MM.1S (cell line): ENCODE measurements at regions not wholly inside any gene's neighbourhood (a gene's known extent, or its start where the extent isn't known, plus 50 kb on each side); places are given as distances from the start of the nearest gene placed in this dataset.

Experiments used
- DNase-seq: peaks from one replicate; pipeline ENCODE4 v3.0.0-alpha.2; 2015
- H2AFZ ChIP-seq: fragments of 300-600 bp; sonication (generic); 2 replicates; pipeline ENCODE4 v1.6.0; 2016; ENCODE audit warnings: antibody characterized with exemption, low read length
- H3F3A ChIP-seq: fragments of 300-600 bp; sonication (generic); 2 replicates; pipeline ENCODE4 v1.6.1; 2016; ENCODE audit warnings: mild to moderate bottlenecking, antibody characterized with exemption, low read length, moderate library complexity, mixed read lengths; ENCODE audit not compliant: insufficient read depth
- H3K27ac ChIP-seq: fragments of 300-600 bp; sonication (generic); 2 replicates; pipeline ENCODE4 v1.5.1; 2016; ENCODE audit warnings: mild to moderate bottlenecking, low read length
- H3K27me3 ChIP-seq: fragments of 300-600 bp; sonication (generic); replicated peaks from 2 replicates; pipeline ENCODE4 v1.6.0; 2016; ENCODE audit warnings: low read length; ENCODE audit not compliant: insufficient read depth
- H3K36me3 ChIP-seq: fragments of 300-600 bp; sonication (generic); replicated peaks from 2 replicates; pipeline ENCODE4 v1.6.1; 2016; ENCODE audit warnings: mild to moderate bottlenecking, low read length, mixed read lengths; ENCODE audit not compliant: insufficient read depth
- H3K4me1 ChIP-seq: fragments of 300-600 bp; sonication (generic); 2 replicates; pipeline ENCODE4 v1.6.1; 2016; ENCODE audit warnings: low read length, mixed read lengths
- H3K4me2 ChIP-seq: fragments of 300-600 bp; sonication (generic); 2 replicates; pipeline ENCODE4 v1.6.0; 2016; ENCODE audit warnings: low read depth, low read length
- H3K4me3 ChIP-seq: fragments of 300-600 bp; sonication (generic); 2 replicates; pipeline ENCODE4 v1.5.1; 2016; ENCODE audit warnings: low read length, mixed read lengths
- H3K79me2 ChIP-seq: fragments of 300-600 bp; sonication (generic); 2 replicates; pipeline ENCODE4 v1.6.1; 2016; ENCODE audit warnings: mixed run types, low read length, mixed read lengths
- H3K9ac ChIP-seq: fragments of 300-600 bp; sonication (generic); 2 replicates; pipeline ENCODE4 v1.6.1; 2016; ENCODE audit warnings: low read length, mixed read lengths
- H3K9me2 ChIP-seq: fragments of 300-600 bp; sonication (generic); replicated peaks from 2 replicates; pipeline ENCODE4 v1.6.1; 2016; ENCODE audit warnings: mild to moderate bottlenecking, low read length, mixed read lengths; ENCODE audit not compliant: insufficient read depth
- H3K9me3 ChIP-seq: fragments of 300-600 bp; sonication (generic); replicated peaks from 2 replicates; pipeline ENCODE4 v1.6.1; 2016; ENCODE audit warnings: mild to moderate bottlenecking, low read length, mixed read lengths; ENCODE audit not compliant: insufficient read depth
- H4K20me1 ChIP-seq: fragments of 300-600 bp; sonication (generic); 2 replicates; pipeline ENCODE4 v1.6.1; 2016; ENCODE audit warnings: mild to moderate bottlenecking, low read length, moderate library complexity, mixed read lengths; ENCODE audit not compliant: insufficient read depth
- EZH2 ChIP-seq: fragments of 300-600 bp; sonication (generic); optimal IDR thresholded peaks from 2 replicates; pipeline ENCODE3; 2017; ENCODE audit warnings: low read depth, mild to moderate bottlenecking, antibody characterized with exemption, low read length, mixed read lengths
- EZH2phosphoT487 ChIP-seq: fragments of 300-600 bp; sonication (generic); IDR thresholded peaks from 2 replicates; pipeline ENCODE4 v1.6.1; 2018; ENCODE audit warnings: antibody characterized with exemption, low read length
- TF ChIP-seq, protein P1 (sequence below): fragments of 300-600 bp; sonication (generic); IDR thresholded peaks from 2 replicates; pipeline ENCODE4 v1.5.1; 2016; ENCODE audit warnings: antibody characterized with exemption, low read length, mixed read lengths

DNA sequence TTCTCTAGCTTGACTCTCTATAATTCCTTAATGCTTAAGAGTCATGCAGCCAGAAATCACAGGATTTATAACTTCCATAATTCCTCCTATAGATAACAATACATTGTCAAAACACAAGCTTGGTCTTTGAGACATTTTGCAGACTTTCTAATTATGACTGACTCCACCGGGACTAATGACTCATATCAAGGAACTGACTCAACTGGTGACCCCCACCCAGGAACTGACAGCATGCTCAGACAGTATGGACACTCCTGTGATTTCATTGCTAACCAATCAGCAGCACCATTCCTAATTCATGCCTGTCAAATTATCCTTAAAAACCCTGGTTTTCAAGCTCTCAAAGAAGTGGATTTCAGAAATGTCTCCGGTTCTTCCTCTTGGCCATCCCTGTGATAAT is 670.5 kb upstream of the IMPG1 start:
- no peaks in the 10 kb centered on the region for H3K9me3 ChIP-seq
- H3K27ac ChIP-seq: no peak overlapping the region
- H3K4me1 ChIP-seq: no peaks in the 10 kb centered on the region
- no peaks in the 10 kb centered on the region for H3K9me2 ChIP-seq
- TF ChIP-seq EZH2phosphoT487 (no peak), EZH2 (no peak)
- TF ChIP-seq, protein P1, sequence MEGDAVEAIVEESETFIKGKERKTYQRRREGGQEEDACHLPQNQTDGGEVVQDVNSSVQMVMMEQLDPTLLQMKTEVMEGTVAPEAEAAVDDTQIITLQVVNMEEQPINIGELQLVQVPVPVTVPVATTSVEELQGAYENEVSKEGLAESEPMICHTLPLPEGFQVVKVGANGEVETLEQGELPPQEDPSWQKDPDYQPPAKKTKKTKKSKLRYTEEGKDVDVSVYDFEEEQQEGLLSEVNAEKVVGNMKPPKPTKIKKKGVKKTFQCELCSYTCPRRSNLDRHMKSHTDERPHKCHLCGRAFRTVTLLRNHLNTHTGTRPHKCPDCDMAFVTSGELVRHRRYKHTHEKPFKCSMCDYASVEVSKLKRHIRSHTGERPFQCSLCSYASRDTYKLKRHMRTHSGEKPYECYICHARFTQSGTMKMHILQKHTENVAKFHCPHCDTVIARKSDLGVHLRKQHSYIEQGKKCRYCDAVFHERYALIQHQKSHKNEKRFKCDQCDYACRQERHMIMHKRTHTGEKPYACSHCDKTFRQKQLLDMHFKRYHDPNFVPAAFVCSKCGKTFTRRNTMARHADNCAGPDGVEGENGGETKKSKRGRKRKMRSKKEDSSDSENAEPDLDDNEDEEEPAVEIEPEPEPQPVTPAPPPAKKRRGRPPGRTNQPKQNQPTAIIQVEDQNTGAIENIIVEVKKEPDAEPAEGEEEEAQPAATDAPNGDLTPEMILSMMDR: no peak
- H3K9ac ChIP-seq: no peak overlapping the region
- no peak for DNase-seq
- no peak overlapping the region for H3K4me3 ChIP-seq
- no peaks in the 10 kb centered on the region for H3F3A ChIP-seq
- H4K20me1 ChIP-seq: no peaks in the 10 kb centered on the region
- no peak overlapping the region for H3K4me2 ChIP-seq
- no peaks in the 10 kb centered on the region for H3K36me3 ChIP-seq
- H3K79me2 ChIP-seq: no peaks in the 10 kb centered on the region
- no peak overlapping the region for H2AFZ ChIP-seq
- no peaks in the 10 kb centered on the region for H3K27me3 ChIP-seq

DNA sequence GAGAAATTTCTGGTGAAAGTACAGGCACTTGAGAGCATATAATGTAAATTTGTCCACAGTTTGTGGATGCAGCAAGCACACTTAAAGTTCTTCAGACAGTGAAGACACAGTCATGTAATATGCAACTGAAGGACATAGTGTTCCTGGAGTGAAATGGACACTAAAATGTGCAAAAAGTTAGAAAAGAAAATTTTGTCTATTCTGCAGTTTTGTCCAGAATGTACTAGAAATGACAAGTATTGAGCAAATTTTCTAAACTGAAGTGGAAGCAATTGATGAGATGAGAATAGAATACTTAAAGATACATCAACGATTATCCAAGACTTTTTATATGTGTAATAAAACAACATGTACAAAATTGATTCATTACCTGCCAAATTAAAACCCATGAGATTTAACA is 647.0 kb upstream of the IMPG1 start:
- H3K36me3 ChIP-seq: no peaks in the 10 kb centered on the region
- no peak for DNase-seq
- H3K79me2 ChIP-seq: no peaks in the 10 kb centered on the region
- no peak overlapping the region for H3K4me3 ChIP-seq
- no peaks in the 10 kb centered on the region for H3K4me1 ChIP-seq
- no peaks in the 10 kb centered on the region for H3F3A ChIP-seq
- TF ChIP-seq EZH2phosphoT487 (no peak), EZH2 (no peak)
- TF ChIP-seq, protein P1: no peak
- H2AFZ ChIP-seq: no peak overlapping the region
- H3K9me3 ChIP-seq: no peaks in the 10 kb centered on the region
- H3K4me2 ChIP-seq: no peak overlapping the region
- H3K27ac ChIP-seq: no peak overlapping the region
- H3K27me3 ChIP-seq: no peaks in the 10 kb centered on the region
- H3K9ac ChIP-seq: no peak overlapping the region
- no peaks in the 10 kb centered on the region for H4K20me1 ChIP-seq
- H3K9me2 ChIP-seq: no peaks in the 10 kb centered on the region

DNA sequence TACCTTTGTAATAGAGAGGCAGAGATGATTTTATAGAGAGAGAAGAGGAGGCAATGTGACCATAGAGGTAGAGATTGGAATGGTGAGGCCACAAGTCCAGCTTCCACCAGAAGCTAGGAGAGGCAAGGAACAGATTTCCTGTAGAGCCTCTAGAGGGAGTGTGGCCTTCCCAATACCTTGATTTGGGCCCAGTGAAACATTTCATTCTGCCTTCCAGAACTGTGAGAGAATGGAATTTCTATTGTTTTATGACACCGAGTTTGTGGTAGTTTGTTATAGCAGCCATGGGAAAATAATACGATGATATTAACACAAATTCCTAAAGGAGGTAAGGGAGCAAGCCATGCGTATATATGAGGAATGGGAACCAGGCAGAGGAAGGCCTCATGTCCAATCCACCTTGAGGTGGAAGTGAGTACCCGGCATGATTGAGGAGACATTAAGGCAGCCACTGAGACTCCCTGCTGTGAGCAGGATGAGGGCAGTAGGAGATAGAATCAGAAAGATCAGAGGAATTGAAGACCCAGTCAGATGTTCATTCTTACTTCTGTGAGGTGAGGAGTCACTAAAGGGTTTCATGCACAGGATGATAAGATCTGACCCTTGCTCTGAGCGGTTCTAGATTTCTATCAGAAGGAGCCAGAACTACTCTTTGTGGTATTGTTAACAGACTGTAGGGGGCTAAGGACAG is 636.3 kb upstream of the IMPG1 start:
- DNase-seq: no peak
- Histone ChIP-seq H3K9ac (no peak overlapping the region), H3K79me2 (no peaks in the 10 kb centered on the region), H3K4me3 (no peak overlapping the region), H3K36me3 (no peaks in the 10 kb centered on the region), H4K20me1 (no peaks in the 10 kb centered on the region), H3K27ac (no peak overlapping the region), H3K9me2 (no peaks in the 10 kb centered on the region), H3K4me2 (no peak overlapping the region), H3K4me1 (no peaks in the 10 kb centered on the region), H3K9me3 (no peaks in the 10 kb centered on the region), H3F3A (no peaks in the 10 kb centered on the region), H2AFZ (no peak overlapping the region), H3K27me3 (no peaks in the 10 kb centered on the region)
- TF ChIP-seq EZH2phosphoT487 (no peak), EZH2 (no peak)
- TF ChIP-seq, protein P1: no peak
